HUES64 (cell line): ENCODE measurements at regions not wholly inside any gene's neighbourhood (a gene's known extent, or its start where the extent isn't known, plus 50 kb on each side); places are given as distances from the start of the nearest gene placed in this dataset.

ENCODE experiments used
- H3K27ac ChIP-seq: 2 replicates; pipeline ENCODE4 v1.7.0; 2013; ENCODE audit warnings: low read depth, low read length, inconsistent platforms
- H3K27me3 ChIP-seq: 2 replicates; pipeline ENCODE4 v1.6.1; 2013; ENCODE audit warnings: mild to moderate bottlenecking, low read length; ENCODE audit not compliant: insufficient read depth
- H3K36me3 ChIP-seq: 2 replicates; pipeline ENCODE4 v1.6.1; 2013; ENCODE audit warnings: mild to moderate bottlenecking, low read length; ENCODE audit not compliant: insufficient read depth
- H3K4me1 ChIP-seq: 2 replicates; pipeline ENCODE4 v1.6.1; 2013; ENCODE audit warnings: mild to moderate bottlenecking, low read length, moderate library complexity; ENCODE audit not compliant: insufficient read depth
- H3K4me3 ChIP-seq: 2 replicates; pipeline ENCODE4 v1.5.1; 2013; ENCODE audit warnings: mild to moderate bottlenecking, low read length, moderate library complexity
- H3K9ac ChIP-seq: 2 replicates; pipeline ENCODE4 v1.6.1; 2013; ENCODE audit warnings: mild to moderate bottlenecking, low read depth, low read length
- H3K9me3 ChIP-seq: 2 replicates; pipeline ENCODE4 v1.6.1; 2013; ENCODE audit warnings: low read depth, low read length; ENCODE audit not compliant: insufficient read depth
- WGBS: fragments of 150-250, 120-280 bp; methylation state at CpG from one replicate; pipeline ENCODE4 v1.1.7; 2013; ENCODE audit warnings: missing lambda C conversion rate; 5-methylcytosine and 5-hydroxymethylcytosine counted together

DNA sequence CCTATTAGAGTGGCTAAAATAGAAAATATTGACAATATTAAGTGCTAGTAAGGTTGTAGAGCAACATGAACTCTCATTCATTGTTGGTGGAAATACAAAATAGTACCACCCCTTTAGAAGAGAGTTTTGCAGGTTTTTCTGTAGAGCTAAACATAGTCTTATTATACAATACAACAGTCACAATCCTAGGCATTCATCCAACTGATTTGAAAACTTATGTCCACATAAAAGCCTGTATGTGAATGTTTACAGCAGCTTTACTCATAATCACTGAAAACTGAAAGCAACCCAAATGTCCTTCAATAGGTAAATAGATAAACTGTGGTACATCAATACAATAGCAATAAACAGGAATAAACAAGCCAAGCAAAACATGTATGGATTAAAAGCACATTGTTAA, 127.2 kb upstream of the PRNP start:
- H3K36me3 ChIP-seq, result no peaks in the 10 kb centered on the region
- no peak overlapping the region for H3K27ac ChIP-seq
- no peaks in the 10 kb centered on the region for H3K27me3 ChIP-seq
- no peak overlapping the region for H3K9ac ChIP-seq
- no peaks in the 10 kb centered on the region for H3K9me3 ChIP-seq
- no peak overlapping the region for H3K4me3 ChIP-seq
- no peaks in the 10 kb centered on the region for H3K4me1 ChIP-seq

DNA sequence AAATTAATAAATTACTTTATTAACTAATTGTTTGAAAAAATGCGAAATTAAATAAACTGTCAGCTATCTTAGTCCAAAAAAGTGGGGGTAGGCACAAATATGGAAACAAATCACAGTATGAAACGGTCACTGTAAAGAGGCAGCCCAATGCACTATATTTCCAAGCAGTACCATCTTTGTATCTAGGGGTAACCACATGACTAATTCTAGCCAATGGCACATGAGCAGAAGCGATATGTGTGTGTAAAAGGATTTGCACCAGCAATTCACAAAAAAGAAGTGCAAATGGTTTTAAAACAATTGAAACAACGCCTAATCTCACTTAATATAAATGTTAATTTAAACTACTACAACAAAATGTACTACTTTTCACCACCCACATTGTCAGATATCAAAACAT, 129.5 kb upstream of the PRNP start:
- H3K36me3 ChIP-seq, result no peaks in the 10 kb centered on the region
- H3K27me3 ChIP-seq, result no peaks in the 10 kb centered on the region
- no peaks in the 10 kb centered on the region for H3K9me3 ChIP-seq
- 94% methylated on average over 3 of the region's 4 CpGs for WGBS
- H3K4me1 ChIP-seq, result no peaks in the 10 kb centered on the region
- H3K4me3 ChIP-seq, result no peak overlapping the region
- H3K27ac ChIP-seq, result no peak overlapping the region
- H3K9ac ChIP-seq, result no peak overlapping the region

DNA sequence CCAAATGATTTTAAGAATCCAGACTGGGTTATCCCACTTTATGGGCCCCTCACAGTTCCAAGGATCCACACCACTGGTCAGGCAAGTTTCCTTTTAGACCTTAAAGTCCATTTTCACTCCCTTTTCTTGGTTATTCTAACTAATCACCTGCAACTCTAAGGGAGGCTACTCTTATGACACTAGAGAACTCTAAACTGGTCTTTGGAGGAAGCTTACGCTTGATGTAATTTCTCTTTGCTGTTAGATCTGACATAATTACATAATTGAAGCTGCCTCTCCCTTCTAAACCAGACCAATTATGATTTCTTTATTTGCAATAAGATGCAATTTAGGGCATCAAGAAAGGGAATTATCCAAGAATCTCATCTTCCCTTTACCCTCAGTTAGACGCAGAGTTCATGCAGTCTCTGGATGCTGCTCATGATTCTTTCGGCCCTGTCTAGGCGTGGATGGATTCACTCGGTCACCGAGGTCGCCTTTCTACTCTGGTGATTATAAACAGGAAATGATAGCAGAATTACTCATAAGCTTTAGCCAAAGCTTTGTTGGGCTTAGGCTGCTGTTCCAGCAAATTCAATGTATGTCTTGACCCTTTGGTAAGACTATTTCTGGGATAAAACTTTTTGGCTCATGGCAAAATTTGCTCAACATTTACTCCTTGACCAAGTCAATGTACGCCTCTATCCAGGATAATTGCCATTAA, 130.9 kb upstream of the PRNP start:
- Histone ChIP-seq H3K27me3 (no peaks in the 10 kb centered on the region), H3K27ac (no peak overlapping the region), H3K4me1 (no peaks in the 10 kb centered on the region), H3K4me3 (no peak overlapping the region), H3K9me3 (no peaks in the 10 kb centered on the region), H3K9ac (no peak overlapping the region), H3K36me3 (no peaks in the 10 kb centered on the region)
- WGBS, result 93% methylated on average over 7 of the region's 8 CpGs

DNA sequence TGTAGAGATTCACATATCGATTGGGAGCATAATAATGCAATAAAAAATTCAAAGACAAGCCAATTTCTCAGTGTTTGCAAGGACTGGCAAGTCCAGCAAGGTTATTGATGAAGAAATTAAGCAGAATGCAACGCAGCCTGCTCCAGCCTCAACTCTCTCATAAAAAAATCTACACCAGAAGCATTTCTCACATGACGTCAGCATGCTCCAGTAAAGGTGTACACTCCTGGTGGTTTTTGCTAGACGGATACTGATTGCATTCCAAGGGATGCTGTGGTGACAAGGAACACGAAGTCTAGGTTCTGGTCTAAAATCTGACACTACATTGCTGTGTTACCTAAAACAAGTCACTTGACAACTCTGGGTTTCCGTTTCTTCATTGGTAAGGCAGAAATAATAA, 131.9 kb upstream of the PRNP start:
- H3K9ac ChIP-seq, result no peak overlapping the region
- no peaks in the 10 kb centered on the region for H3K27me3 ChIP-seq
- no peaks in the 10 kb centered on the region for H3K9me3 ChIP-seq
- H3K4me1 ChIP-seq, result no peaks in the 10 kb centered on the region
- 94% methylated on average over 6 of the region's 6 CpGs for WGBS
- H3K4me3 ChIP-seq, result no peak overlapping the region
- no peak overlapping the region for H3K27ac ChIP-seq
- H3K36me3 ChIP-seq, result no peaks in the 10 kb centered on the region

DNA sequence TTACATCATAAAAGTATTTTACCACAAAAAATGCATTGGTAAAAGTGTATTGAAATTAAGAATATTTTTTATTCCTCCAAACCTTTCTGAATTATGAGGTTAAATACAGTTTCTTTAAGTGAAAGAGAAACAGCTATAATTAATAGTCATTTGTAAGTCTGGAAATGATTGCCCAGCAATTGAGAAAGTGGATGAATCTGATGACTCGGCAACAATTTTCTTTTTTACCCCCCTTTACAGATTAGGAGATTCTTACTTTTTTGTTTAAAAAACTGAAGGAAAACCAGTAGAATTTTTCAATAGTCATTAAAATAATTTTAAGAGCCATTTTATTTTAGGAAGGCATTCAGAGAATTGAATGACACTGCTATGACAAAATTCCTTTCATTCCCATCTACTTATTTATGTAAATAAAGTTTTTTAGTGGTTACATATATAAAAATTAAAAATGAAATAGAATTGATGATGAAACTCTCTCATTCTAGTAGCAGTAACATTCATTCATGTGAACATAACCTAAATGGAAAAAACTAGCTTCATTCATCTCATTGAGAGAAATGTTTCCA, 134.1 kb upstream of the PRNP start:
- Histone ChIP-seq H3K9me3 (no peaks in the 10 kb centered on the region), H3K27ac (no peak overlapping the region), H3K4me1 (peaks cover 3% of the 10 kb centered on the region; the same call in 1 of the 2 replicates), H3K9ac (no peak overlapping the region), H3K4me3 (no peak overlapping the region), H3K27me3 (no peaks in the 10 kb centered on the region), H3K36me3 (no peaks in the 10 kb centered on the region)
- WGBS, result no CpG with 5 or more reads among the region's 1 CpG

DNA sequence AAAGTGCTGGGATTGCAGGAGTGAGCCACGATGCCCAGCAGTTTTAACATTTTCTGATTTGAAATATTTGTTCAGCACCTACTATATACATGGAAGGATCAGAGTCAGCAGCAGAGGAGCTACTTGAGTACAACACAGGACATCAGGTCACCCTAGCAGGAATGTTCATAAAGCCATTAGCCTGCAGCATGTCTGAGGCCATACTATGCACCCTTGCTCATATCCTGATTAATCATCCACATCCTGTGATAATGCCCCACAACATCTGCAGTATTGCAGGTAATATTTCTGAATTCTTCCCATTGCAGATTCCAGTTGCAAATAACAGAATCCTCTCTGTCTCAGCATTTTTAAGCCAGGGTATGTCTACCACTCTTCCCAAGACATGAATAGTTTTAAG, 135.5 kb upstream of the PRNP start:
- Histone ChIP-seq H3K36me3 (no peaks in the 10 kb centered on the region), H3K9ac (no peak overlapping the region), H3K9me3 (no peaks in the 10 kb centered on the region), H3K27me3 (no peaks in the 10 kb centered on the region), H3K4me3 (no peak overlapping the region), H3K27ac (no peak overlapping the region), H3K4me1 (peaks cover 16% of the 10 kb centered on the region)
- WGBS, result 100% methylated on average over 1 of the region's 1 CpG

DNA sequence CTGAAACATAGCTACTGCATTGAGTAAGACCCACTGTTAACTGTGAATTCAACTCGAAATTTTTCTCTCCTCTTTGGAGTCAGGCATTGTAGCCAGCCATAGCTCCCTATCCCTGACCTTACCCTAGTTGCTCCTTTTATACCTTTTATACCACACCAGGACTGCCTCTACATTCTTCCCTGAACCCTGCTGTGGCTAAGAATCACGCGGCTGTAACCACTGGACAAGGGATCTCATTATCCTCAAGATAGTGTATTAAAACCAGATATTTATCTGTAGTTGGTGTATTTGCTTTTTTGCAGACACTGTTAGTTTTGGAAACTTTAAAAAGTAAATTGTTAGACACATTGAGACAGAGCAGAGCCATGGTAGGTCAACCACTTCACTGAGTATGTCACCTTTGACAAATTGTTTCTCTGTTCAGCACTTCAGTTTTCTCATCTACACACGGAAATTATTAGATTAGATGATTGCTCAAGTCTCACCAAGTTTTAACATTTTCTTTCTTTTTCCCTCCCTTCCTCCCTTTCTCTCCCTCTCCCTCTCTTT, 136.5 kb upstream of the PRNP start:
- H3K27ac ChIP-seq, result no peak overlapping the region
- H3K36me3 ChIP-seq, result no peaks in the 10 kb centered on the region
- H3K9me3 ChIP-seq, result no peaks in the 10 kb centered on the region
- 79% methylated on average over 4 of the region's 4 CpGs for WGBS
- H3K9ac ChIP-seq, result no peak overlapping the region
- no peak overlapping the region for H3K4me3 ChIP-seq
- peaks cover 17% of the 10 kb centered on the region for H3K4me1 ChIP-seq
- no peaks in the 10 kb centered on the region for H3K27me3 ChIP-seq

DNA sequence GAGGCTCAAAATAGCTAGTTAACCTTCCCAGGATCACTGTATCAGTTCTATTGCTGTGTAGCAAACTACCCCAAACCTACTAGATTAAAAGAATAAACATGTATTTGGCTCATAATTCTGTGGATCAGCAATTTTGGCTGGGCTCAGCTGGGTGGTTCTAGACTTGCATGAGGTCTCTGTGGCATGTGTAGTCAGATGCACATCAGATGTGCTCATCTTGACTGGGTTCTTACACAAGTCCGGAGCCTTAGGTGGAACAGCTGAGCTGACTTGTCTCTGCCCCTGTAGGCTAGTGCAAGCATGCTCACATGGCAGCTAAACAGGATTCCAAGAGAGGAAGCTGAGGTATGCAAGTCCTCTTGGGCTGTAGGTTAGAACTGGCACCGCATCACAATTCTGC, 137.7 kb upstream of the PRNP start:
- H3K4me1 ChIP-seq, result peaks cover 17% of the 10 kb centered on the region
- no peak overlapping the region for H3K4me3 ChIP-seq
- H3K27me3 ChIP-seq, result no peaks in the 10 kb centered on the region
- 99% methylated on average over 2 of the region's 2 CpGs for WGBS
- H3K9ac ChIP-seq, result no peak overlapping the region
- no peaks in the 10 kb centered on the region for H3K9me3 ChIP-seq
- no peak overlapping the region for H3K27ac ChIP-seq
- no peaks in the 10 kb centered on the region for H3K36me3 ChIP-seq

DNA sequence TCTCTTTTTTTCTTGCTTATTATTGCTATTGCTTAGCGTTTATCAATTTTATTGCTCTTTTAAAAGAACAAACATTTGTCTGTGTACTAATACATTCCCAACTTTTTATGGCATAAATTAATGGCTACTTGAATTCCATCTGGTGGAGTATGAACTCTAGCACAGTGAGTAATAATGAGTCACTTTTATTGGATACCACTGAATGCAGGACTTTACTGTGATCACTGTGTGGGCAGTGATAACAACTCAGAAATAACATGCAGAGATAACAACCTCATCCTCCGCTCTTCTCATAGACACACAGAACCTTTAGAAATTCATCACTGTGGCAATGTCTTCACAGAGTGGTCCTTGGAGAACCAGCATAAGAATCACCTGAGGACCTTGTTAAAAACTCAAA, 139.5 kb upstream of the PRNP start:
- no peaks in the 10 kb centered on the region for H3K9me3 ChIP-seq
- H3K36me3 ChIP-seq, result no peaks in the 10 kb centered on the region
- no peaks in the 10 kb centered on the region for H3K27me3 ChIP-seq
- H3K9ac ChIP-seq, result no peak overlapping the region
- WGBS, result 98% methylated on average over 2 of the region's 2 CpGs
- no peak overlapping the region for H3K4me3 ChIP-seq
- H3K27ac ChIP-seq, result no peak overlapping the region
- H3K4me1 ChIP-seq, result peaks cover 17% of the 10 kb centered on the region

DNA sequence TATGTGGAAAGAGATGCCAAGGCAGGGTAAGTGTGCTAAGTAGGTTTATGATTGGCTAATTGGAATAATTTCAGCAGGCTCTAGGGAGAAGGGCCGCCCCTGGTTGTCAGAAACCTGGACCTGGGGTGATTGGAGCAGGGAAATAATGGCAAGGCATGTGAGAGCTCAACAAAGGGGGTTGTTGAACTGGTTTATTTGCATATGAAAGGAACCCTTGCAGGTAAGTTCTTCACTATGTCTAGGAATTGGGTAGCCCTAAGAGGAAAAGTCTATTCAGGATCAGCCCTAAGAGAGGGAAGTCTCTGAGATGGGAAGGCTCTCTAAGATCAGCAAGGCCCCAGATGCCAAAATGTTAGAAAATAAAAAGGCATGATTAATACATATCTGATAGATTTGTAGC, 139.9 kb upstream of the PRNP start:
- Histone ChIP-seq H3K36me3 (no peaks in the 10 kb centered on the region), H3K9me3 (no peaks in the 10 kb centered on the region), H3K27ac (no peak overlapping the region), H3K4me3 (no peak overlapping the region), H3K27me3 (no peaks in the 10 kb centered on the region), H3K9ac (no peak overlapping the region), H3K4me1 (peaks cover 17% of the 10 kb centered on the region)
- 65% methylated on average over 1 of the region's 1 CpG for WGBS

DNA sequence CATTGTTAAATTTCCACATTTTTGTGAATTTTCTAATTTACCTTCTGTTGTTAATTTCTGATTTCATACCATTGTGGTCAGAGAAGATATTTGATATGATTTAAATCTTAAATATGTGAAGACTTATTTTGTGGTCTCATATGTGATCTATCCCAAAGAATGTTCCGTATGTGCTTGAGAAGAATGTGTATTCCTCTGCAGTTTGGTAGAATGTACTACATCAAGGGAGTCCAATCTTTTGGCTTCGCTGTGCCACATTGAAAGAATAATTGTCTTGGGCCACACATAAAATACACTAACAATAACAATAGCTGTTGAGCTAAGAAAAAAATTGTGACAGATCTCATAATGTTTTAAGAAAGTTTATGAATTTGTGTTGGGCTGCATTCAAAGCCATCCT, 140.7 kb upstream of the PRNP start:
- H3K27ac ChIP-seq, result no peak overlapping the region
- WGBS, result 99% methylated on average over 2 of the region's 2 CpGs
- H3K9me3 ChIP-seq, result no peaks in the 10 kb centered on the region
- H3K27me3 ChIP-seq, result no peaks in the 10 kb centered on the region
- no peaks in the 10 kb centered on the region for H3K36me3 ChIP-seq
- H3K4me3 ChIP-seq, result no peak overlapping the region
- H3K4me1 ChIP-seq, result peaks cover 17% of the 10 kb centered on the region
- H3K9ac ChIP-seq, result no peak overlapping the region
